DOHH2 (cell line): ENCODE measurements at regions not wholly inside any gene's neighbourhood (a gene's known extent, or its start where the extent isn't known, plus 50 kb on each side); places are given as distances from the start of the nearest gene placed in this dataset.

Experiments
- H3F3A ChIP-seq: fragments of 200-600 bp; sonication (generic), shearing (Covaris generic); 2 replicates; pipeline ENCODE4 v1.6.0; 2016; ENCODE audit warnings: antibody characterized with exemption, mild to moderate bottlenecking; ENCODE audit not compliant: control insufficient read depth, insufficient read depth
- H3K27ac ChIP-seq: fragments of 200-600 bp; sonication (generic); 2 replicates; pipeline ENCODE4 v1.5.1; 2014; ENCODE audit warnings: low read depth, mild to moderate bottlenecking, low read length, moderate library complexity
- H3K27me3 ChIP-seq: fragments of 200-600 bp; sonication (generic); 2 replicates; pipeline ENCODE4 v1.6.1; 2014; ENCODE audit warnings: mild to moderate bottlenecking, low read length, mixed read lengths; ENCODE audit not compliant: control insufficient read depth
- H3K36me3 ChIP-seq: fragments of 200-600 bp; sonication (generic); 2 replicates; pipeline ENCODE4 v1.6.1; 2014; ENCODE audit warnings: mild to moderate bottlenecking, low read length, moderate library complexity, mixed read lengths; ENCODE audit not compliant: control insufficient read depth
- H3K4me1 ChIP-seq: fragments of 200-600 bp; sonication (generic); 2 replicates; pipeline ENCODE4 v1.6.1; 2014; ENCODE audit warnings: mild to moderate bottlenecking, low read length, mixed read lengths; ENCODE audit not compliant: control insufficient read depth
- H3K4me2 ChIP-seq: fragments of 200-600 bp; sonication (generic); 2 replicates; pipeline ENCODE4 v1.6.0; 2014; ENCODE audit warnings: mild to moderate bottlenecking, low read length, moderate library complexity
- H3K4me3 ChIP-seq: fragments of 200-600 bp; sonication (generic); 2 replicates; pipeline ENCODE4 v1.5.1; 2014; ENCODE audit warnings: mild to moderate bottlenecking, low read length, mixed read lengths
- H3K79me2 ChIP-seq: fragments of 200-600 bp; sonication (generic); 2 replicates; pipeline ENCODE4 v1.6.1; 2014; ENCODE audit warnings: mild to moderate bottlenecking, low read length, mixed read lengths; ENCODE audit not compliant: control insufficient read depth
- H3K9me2 ChIP-seq: fragments of 200-600 bp; sonication (generic); replicated peaks from 2 replicates; pipeline ENCODE4 v1.6.1; 2014; ENCODE audit warnings: mild to moderate bottlenecking, low read length, mixed read lengths; ENCODE audit not compliant: control insufficient read depth
- H3K9me3 ChIP-seq: fragments of 200-600 bp; sonication (generic); 2 replicates; pipeline ENCODE4 v1.6.1; 2014; ENCODE audit warnings: antibody characterized with exemption, low read length, mixed read lengths; ENCODE audit not compliant: control insufficient read depth, insufficient read depth
- H4K20me1 ChIP-seq: fragments of 200-600 bp; sonication (generic); 2 replicates; pipeline ENCODE4 v1.6.0; 2014; ENCODE audit warnings: low read depth, mild to moderate bottlenecking, antibody characterized with exemption, low read length, moderate library complexity; ENCODE audit not compliant: control insufficient read depth, insufficient read depth
- CTCF ChIP-seq: fragments of 200-600 bp; sonication (generic); IDR thresholded peaks from one replicate; pipeline ENCODE4 v1.5.1; 2014; ENCODE audit warnings: antibody characterized with exemption, mild to moderate bottlenecking, low read depth, low read length; ENCODE audit not compliant: poor library complexity, severe bottlenecking
- EZH2phosphoT487 ChIP-seq: fragments of 200-600 bp; sonication (generic); IDR thresholded peaks from 2 replicates; pipeline ENCODE4 v1.6.1; 2017; ENCODE audit warnings: borderline replicate concordance, mild to moderate bottlenecking, antibody characterized with exemption, low read length, moderate library complexity, mixed read lengths

- Histone ChIP-seq H3F3A (no peaks in the 10 kb centered on the region), H3K36me3 (no peaks in the 10 kb centered on the region), H3K9me3 (no peaks in the 10 kb centered on the region), H4K20me1 (no peaks in the 10 kb centered on the region), H3K27me3 (no peaks in the 10 kb centered on the region), H3K27ac (no peak overlapping the region), H3K4me2 (no peak overlapping the region), H3K4me3 (no peak overlapping the region), H3K4me1 (no peaks in the 10 kb centered on the region), H3K9me2 (no peaks in the 10 kb centered on the region), H3K79me2 (no peaks in the 10 kb centered on the region)
- TF ChIP-seq EZH2phosphoT487 (no peak), CTCF (no peak)
These were observed 100.8 kb upstream of the CITED2 start for GRCh38 chr6:139475241-139475640.

GRCh38 chr6:139474145-139475108, 100.0 kb upstream of the CITED2 start:
- TF ChIP-seq CTCF (no peak), EZH2phosphoT487 (no peak)
- no peaks in the 10 kb centered on the region for H3K9me2 ChIP-seq
- no peak overlapping the region for H3K4me2 ChIP-seq
- no peaks in the 10 kb centered on the region for H3F3A ChIP-seq
- H3K79me2 ChIP-seq, result no peaks in the 10 kb centered on the region
- no peak overlapping the region for H3K4me3 ChIP-seq
- H3K4me1 ChIP-seq, result no peaks in the 10 kb centered on the region
- H4K20me1 ChIP-seq, result no peaks in the 10 kb centered on the region
- H3K9me3 ChIP-seq, result no peaks in the 10 kb centered on the region
- H3K27ac ChIP-seq, result no peak overlapping the region
- no peaks in the 10 kb centered on the region for H3K36me3 ChIP-seq
- H3K27me3 ChIP-seq, result no peaks in the 10 kb centered on the region

- Histone ChIP-seq H3K4me3 (no peak overlapping the region), H3K27ac (no peak overlapping the region)
These were observed 99.3 kb upstream of the CITED2 start for GRCh38 chr6:139473731-139474130.

More at GRCh38 chr6:139473731-139474130, 99.3 kb upstream of the CITED2 start:
- H3K79me2 ChIP-seq, result no peaks in the 10 kb centered on the region
- H3K4me1 ChIP-seq, result no peaks in the 10 kb centered on the region
- H4K20me1 ChIP-seq, result no peaks in the 10 kb centered on the region
- H3K9me3 ChIP-seq, result no peaks in the 10 kb centered on the region
- no peak overlapping the region for H3K4me2 ChIP-seq
- no peaks in the 10 kb centered on the region for H3K9me2 ChIP-seq
- TF ChIP-seq CTCF (no peak), EZH2phosphoT487 (no peak)
- H3K36me3 ChIP-seq, result no peaks in the 10 kb centered on the region
- H3F3A ChIP-seq, result no peaks in the 10 kb centered on the region
- no peaks in the 10 kb centered on the region for H3K27me3 ChIP-seq
